Suppressor macrophage treated with lipopolysaccharide for 4 hours (primary cell): ENCODE measurements at regions not wholly inside any gene's neighbourhood (a gene's known extent, or its start where the extent isn't known, plus 50 kb on each side); places are given as distances from the start of the nearest gene placed in this dataset.
A peak's percentile ranks its signal among the peaks of the same experiment; 100 is the strongest.
"Not testable (repeated sequence)": the region's sequence is repeated elsewhere in the genome, so short reads cannot be mapped to it uniquely, and the experiment has no call there.

Experiments used
- DNase-seq: peaks from one replicate; pipeline ENCODE4 v3.0.0-alpha.2; 2020

DNA sequence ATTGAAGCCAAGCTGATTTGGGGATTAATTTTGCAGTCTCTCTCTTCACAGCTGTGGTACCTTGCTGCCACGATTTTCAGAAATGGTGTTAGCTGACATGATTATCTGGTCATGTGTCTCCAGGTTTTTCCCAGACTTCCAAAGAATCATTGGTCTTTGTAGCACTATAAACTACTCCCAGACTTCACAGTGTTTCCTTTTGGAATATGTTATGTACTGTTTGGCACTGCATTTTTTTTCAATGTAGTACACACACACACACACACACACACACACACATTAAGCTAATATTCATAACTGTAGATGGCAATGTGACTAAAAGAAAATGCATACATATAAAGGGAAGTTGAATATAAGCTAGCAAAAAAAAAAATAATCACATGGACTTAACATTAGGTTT lies 856.6 kb upstream of the SPRY2 start:
- DNase-seq = no peak

DNA sequence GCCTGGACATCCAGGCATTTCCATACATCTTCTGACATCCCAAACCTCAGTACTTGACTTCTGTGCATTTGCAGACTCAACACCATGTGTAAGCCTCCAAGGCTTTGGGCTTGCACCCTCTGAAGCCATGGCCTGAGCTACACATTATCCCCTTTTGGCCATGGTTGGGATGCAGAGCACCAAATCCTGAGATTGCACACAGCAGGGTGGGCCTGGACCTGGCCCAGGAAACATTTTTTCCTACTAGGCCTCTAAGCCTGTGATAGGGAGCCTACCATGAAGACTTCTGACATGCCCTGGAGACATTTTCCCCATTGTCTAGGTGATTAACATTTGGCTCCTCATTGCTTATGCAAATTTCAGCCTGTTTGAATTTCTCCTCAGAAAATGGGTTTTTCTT lies 853.4 kb upstream of the SPRY2 start:
- no peak for DNase-seq

DNA sequence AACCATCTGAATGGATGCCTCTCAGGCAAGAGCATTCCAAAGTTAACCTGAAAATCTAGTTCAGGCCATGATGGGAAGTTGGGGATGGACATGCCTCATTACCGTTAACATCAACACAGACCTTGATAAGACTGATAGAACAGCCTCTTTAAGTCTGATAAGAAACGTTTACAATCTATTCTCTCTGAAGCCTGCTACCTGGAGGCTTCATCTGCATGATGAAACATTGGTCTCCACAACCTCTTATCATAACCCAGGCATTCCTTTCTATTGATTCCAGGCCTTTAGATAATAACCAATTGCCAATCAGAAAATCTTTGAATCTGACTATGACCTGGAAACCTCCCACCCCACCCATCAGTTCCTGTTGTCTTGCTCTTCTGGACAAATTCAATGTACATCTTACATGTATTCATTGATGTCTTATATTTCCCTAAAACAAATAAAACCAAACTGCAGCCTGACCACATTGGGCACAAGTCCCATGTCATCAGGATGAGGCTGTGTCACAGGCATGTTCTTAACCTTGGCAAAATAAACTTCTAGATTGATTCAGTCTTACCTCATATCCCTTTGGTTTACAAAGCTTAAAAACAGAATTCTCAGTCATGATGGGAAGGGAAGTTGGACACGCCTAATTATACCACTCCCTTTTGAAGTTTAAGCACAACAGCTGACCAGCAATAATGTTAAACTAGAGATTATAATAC lies 843.8 kb upstream of the SPRY2 start:
- DNase-seq = no peak

DNA sequence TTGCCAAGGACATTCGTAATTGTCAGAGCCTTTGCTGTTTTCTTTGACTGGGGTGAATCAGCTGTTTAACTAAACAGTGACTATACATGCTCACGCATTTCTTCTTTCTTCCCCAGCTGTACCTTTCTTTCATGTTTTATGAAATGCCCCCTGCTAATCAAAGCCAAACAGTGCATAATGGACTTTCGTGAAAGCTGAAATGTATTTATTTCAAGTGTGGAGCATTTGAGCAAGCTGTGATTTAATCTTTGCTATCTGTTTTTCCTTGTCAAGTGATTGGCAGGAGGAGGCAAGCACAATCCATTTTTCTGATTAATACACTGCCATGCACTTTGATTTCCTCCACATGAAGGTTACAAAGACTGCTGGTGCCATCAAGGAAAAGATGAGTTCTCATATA lies 831.7 kb upstream of the SPRY2 start:
- DNase-seq = no peak

DNA sequence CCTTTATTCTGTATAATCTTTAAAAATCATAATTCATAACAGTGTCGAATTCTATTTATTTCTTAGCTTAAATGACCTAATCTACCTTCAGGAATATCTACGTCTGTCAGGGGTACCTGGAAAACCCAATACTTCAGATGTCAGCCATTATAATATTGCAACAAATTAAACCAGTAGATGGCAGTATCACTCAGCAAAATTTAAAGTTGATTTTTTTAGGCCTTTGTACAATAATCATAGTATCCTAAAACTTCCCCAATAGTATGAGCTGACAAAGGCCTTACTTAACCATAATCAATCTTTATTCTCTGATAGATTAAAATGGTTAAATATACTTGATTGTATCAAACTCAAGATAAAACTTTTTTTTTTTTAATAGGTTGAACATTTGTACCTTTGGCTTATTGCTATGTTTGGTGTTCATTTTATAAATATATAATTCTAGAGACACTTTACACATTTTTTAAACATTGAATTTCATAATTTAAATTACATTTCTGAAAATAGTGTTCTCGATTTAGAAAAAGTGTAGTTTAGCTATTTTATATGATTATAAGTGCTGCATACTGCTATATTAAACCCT lies 830.2 kb upstream of the SPRY2 start:
- DNase-seq = peak; percentile 12

DNA sequence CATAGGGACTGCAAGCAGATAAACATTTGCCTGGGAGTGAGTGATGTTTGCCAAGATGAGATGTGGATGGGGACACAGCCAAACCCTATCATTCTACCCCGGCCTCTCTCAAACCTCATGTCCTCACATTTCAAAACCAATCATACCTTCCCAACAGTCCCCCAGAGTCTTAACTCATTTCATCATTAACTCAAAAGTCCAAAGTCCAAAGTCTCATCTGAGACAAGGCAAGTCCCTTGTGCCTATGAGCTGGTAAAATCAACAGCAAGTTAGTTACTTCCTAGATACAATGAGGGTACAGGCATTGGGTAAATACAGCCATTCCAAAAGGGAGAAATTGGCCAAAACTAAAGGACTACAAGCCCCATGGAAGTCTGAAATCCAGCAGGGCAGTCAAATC lies 822.9 kb upstream of the SPRY2 start:
- not testable (repeated sequence) for DNase-seq

- DNase-seq = no peak
Measured at GRCh38 chr13:81153478-81153877, 812.6 kb upstream of the SPRY2 start.

GRCh38 chr13:81148822-81149221 lies 807.9 kb upstream of the SPRY2 start:
- DNase-seq = no peak

DNA sequence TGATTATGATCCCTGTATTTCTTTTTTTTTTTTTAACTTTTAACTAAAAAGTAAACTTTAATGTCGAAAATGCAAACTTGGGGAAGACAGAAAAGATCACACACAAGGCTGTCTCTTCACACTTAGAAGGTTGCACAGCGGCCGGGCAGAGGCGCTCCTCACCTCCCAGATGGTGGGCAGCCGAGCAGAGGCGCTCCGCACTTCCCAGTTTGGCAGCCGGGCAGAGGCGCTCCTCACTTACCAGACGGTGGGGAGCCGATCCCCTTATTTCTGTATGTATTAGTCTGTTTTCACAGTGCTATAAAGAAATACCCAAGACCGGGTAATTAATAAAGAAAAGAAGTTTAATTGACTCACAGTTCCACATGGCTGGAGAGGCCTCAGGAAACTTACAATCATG lies 805.6 kb upstream of the SPRY2 start:
- DNase-seq = not testable (repeated sequence)

GRCh38 chr13:81142306-81142999 lies 801.5 kb upstream of the SPRY2 start:
- DNase-seq = no peak

GRCh38 chr13:81140675-81141074 lies 799.7 kb upstream of the SPRY2 start:
- DNase-seq = no peak

- DNase-seq = no peak
Measured at GRCh38 chr13:81139987-81140386, 799.1 kb upstream of the SPRY2 start.

DNA sequence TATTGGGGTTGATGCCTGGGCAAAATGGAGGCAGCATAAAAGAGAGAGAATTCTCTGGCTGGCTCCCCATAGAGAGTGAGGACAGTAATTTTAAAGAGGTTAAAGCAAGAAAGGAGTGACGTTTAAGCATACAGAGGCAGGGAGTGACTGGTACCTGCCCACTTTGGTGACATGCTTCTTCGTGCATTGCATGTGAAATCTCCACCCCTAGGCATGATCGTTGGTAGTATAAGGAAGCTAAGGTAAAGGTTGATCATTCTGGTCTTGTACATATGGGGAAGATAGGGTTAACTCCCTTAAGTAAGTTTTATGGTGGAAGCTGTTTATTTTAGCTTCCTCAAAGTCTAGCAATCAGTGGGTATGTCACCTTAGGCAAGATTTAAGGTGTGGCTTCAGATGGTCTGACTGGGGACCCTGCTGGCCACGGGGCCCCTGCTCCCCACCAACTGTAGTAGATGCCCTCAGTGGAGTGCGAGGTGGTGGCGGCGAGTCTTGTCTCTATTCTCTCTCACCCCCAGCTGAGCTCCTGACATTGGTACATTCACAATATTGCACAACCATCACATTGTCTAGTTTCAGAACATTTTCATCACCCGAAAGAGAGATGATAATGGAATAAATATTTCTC lies 797.5 kb upstream of the SPRY2 start:
- DNase-seq = no peak

GRCh38 chr13:81133066-81133465 lies 792.1 kb upstream of the SPRY2 start:
- DNase-seq = no peak

GRCh38 chr13:81117416-81117815 lies 776.5 kb upstream of the SPRY2 start:
- no peak for DNase-seq

DNA sequence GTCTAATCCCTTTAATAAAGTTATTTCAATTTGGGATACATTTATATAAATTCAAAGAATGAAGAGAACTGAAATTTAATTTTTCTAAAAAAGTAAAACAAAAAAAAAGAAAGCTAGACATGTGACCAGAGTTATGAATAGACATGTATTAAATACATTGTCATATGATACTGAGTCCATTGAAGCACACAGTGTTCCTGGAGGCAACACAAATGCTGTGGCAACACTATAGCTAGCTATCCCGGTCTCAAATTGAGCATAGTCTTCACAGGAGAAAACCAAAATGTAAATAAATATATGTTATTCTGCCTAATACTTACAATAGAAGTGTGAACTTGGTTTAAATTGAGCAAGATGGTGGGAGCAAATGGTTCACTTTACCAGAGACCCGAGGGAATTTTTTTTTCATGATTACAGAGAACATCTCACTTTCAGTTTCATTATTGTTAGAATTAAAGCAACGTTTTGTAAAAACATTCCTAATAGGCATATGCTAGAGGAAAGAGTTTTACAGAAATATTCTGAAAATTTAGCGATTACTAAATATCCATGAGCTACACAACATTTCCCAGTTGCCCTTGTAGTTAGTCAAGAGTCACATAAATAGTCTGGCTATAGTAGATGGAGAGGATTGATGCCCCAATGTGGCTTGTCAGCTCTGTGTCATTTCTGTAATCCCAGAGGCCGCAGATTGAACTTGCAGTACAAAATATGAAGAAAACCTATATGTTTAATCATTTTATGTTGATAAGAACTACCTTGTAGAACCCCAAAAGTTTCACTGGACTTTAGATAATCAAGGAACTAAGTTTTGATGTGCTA lies 775.7 kb upstream of the SPRY2 start:
- peak; percentile 1 for DNase-seq

DNA sequence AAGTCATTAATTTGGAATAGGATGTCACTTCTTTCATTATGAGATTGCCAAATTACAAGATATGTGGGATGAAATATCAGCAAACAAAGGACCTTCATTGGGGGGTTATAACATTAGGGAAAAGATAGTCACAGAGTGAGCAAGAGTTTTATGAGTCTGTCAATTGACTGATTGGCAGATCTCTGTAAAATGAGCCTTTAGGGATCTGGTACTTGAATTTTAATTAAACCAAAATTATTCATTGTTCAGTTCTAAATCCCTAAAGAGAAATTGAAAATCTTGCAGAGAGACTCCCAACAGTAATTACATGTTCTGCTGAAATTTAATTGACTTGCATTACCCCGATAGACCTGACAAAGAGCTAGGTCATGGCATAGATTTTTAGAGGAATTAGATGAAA lies 768.1 kb upstream of the SPRY2 start:
- DNase-seq = no peak

DNA sequence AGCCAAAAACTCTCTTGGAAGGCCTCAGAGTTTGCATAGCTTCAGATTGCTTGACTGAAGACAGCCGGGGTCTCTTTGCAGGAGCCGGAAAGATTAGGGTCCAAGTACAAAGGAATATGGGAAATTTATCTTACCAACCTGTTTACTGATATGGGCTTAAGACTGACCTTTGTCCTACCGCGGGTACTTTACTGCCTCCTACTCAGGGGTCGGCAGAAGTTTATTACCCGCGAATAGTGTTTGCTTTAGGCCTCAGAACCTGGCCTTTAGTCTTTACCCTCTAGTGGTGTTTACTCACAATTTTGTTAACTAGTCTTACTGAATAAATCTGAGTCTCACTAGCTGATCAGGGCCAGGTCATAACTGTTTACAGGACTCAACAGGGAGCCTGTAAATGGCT lies 765.4 kb upstream of the SPRY2 start:
- no peak for DNase-seq

GRCh38 chr13:81104035-81104715 lies 763.2 kb upstream of the SPRY2 start:
- no peak for DNase-seq

GRCh38 chr13:81102066-81102465 lies 761.1 kb upstream of the SPRY2 start:
- not testable (repeated sequence) for DNase-seq

- no peak for DNase-seq
Measured at GRCh38 chr13:81089371-81090157, 748.6 kb upstream of the SPRY2 start.
